ENCODE measurements at regions not wholly inside any gene's neighbourhood (a gene's known extent, or its start where the extent isn't known, plus 50 kb on each side); places are given as distances from the start of the nearest gene placed in this dataset.

DNA sequence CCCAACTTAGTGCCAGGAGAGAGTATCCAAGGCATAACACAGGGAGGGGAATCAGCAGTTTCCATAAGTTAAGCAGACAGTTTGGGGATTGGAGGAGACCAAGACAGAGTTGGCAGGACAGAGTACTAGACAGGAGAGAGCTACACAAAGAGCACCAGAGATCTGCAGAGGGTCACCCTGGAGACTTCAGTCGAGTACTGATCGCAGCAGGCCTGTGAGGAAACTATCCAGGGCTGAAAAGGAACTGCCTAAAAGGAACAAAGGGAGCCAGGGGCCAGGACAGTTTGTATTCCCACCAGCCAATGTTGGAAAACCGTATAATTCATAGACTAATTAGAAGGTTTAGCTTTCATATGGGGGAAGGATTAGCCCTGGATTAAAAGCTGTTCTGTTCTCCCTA is 80.6 kb upstream of the ENPP6 start:
- no peak overlapping the region for H3K4me3 Mint-ChIP-seq (ENCODE audit: unreplicated experiment)
- no peak overlapping the region for H3K27ac Mint-ChIP-seq (ENCODE audit: low read depth, unreplicated experiment)
- intact Hi-C loops (cut with micrococcal nuclease) = no loop called here
- no peaks in the 10 kb centered on the region for H3K27me3 Mint-ChIP-seq (ENCODE audit: insufficient read depth, unreplicated experiment)
- peaks cover 7% of the 10 kb centered on the region for H3K9me3 Mint-ChIP-seq (ENCODE audit: unreplicated experiment)
- POLR2A ChIA-PET = interaction anchor here (0.6 kb wide), 1 partner anchor 33 kb away, joined by 3 read pairs; no protein-coding TSS in a partner anchor
- DNase-seq (ENCODE audit: unreplicated experiment) = no peak
- CTCF ChIA-PET = interaction anchor here (0.6 to 0.7 kb wide), 2 partner anchors 35 to 58 kb away, joined by 3 to 4 read pairs; no protein-coding TSS in a partner anchor
- BruUV-seq (replicated peaks) = no TSS peak
- no peaks in the 10 kb centered on the region for H3K4me1 Mint-ChIP-seq (ENCODE audit: insufficient read depth, unreplicated experiment)
- no peaks in the 10 kb centered on the region for H3K36me3 Mint-ChIP-seq (ENCODE audit: insufficient read depth, unreplicated experiment)
- TF ChIP-seq, protein P1, sequence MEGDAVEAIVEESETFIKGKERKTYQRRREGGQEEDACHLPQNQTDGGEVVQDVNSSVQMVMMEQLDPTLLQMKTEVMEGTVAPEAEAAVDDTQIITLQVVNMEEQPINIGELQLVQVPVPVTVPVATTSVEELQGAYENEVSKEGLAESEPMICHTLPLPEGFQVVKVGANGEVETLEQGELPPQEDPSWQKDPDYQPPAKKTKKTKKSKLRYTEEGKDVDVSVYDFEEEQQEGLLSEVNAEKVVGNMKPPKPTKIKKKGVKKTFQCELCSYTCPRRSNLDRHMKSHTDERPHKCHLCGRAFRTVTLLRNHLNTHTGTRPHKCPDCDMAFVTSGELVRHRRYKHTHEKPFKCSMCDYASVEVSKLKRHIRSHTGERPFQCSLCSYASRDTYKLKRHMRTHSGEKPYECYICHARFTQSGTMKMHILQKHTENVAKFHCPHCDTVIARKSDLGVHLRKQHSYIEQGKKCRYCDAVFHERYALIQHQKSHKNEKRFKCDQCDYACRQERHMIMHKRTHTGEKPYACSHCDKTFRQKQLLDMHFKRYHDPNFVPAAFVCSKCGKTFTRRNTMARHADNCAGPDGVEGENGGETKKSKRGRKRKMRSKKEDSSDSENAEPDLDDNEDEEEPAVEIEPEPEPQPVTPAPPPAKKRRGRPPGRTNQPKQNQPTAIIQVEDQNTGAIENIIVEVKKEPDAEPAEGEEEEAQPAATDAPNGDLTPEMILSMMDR (IDR thresholded peaks at IDR 0.05; ENCODE audit: unreplicated experiment) = no peak

DNA sequence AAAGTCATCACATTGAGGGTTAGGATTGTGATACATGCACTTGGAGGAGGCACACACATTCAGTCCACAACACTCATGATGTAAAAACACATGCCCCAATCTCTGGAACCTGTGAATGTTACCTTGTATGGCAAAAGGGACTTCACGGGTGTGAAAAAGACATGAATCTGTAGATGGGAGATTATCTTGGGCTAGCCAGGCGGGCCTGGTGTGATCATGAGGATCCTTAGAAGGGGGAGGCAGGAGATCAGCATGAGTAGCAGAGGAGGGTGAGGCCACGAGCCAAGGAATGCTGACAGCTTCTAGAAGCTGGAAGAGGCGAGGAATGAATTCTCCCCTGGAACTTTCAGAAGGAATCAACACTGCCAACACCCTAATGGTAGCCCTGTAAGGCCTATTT is 77.5 kb upstream of the ENPP6 start:
- H3K27me3 Mint-ChIP-seq (ENCODE audit: insufficient read depth, unreplicated experiment) = no peaks in the 10 kb centered on the region
- no peak for DNase-seq (ENCODE audit: unreplicated experiment)
- no peaks in the 10 kb centered on the region for H3K36me3 Mint-ChIP-seq (ENCODE audit: insufficient read depth, unreplicated experiment)
- BruUV-seq (replicated peaks) = no TSS peak
- ChIA-PET POLR2A (no interaction called here), CTCF (no interaction called here)
- no peak overlapping the region for H3K4me3 Mint-ChIP-seq (ENCODE audit: unreplicated experiment)
- intact Hi-C loops (cut with micrococcal nuclease) = no loop called here
- H3K4me1 Mint-ChIP-seq (ENCODE audit: insufficient read depth, unreplicated experiment) = no peaks in the 10 kb centered on the region
- no peak overlapping the region for H3K27ac Mint-ChIP-seq (ENCODE audit: low read depth, unreplicated experiment)
- H3K9me3 Mint-ChIP-seq (ENCODE audit: unreplicated experiment) = no peaks in the 10 kb centered on the region
- TF ChIP-seq, protein P1 (IDR thresholded peaks at IDR 0.05; ENCODE audit: unreplicated experiment) = no peak

- DNase-seq (ENCODE audit: unreplicated experiment) = no peak
- ChIA-PET POLR2A (no interaction called here), CTCF (interaction anchor here (0.5 to 0.6 kb wide), 3 partner anchors 40 to 797 kb away, joined by 3 read pairs; no protein-coding TSS in a partner anchor)
- TF ChIP-seq, protein P1 (IDR thresholded peaks at IDR 0.05; ENCODE audit: unreplicated experiment) = no peak
- no peaks in the 10 kb centered on the region for H3K9me3 Mint-ChIP-seq (ENCODE audit: unreplicated experiment)
- no TSS peak for BruUV-seq (replicated peaks)
- no peak overlapping the region for H3K4me3 Mint-ChIP-seq (ENCODE audit: unreplicated experiment)
- no peak overlapping the region for H3K27ac Mint-ChIP-seq (ENCODE audit: low read depth, unreplicated experiment)
- no peaks in the 10 kb centered on the region for H3K4me1 Mint-ChIP-seq (ENCODE audit: insufficient read depth, unreplicated experiment)
- intact Hi-C loops (cut with micrococcal nuclease) = no loop called here
- H3K27me3 Mint-ChIP-seq (ENCODE audit: insufficient read depth, unreplicated experiment) = no peaks in the 10 kb centered on the region
- no peaks in the 10 kb centered on the region for H3K36me3 Mint-ChIP-seq (ENCODE audit: insufficient read depth, unreplicated experiment)
Measured at GRCh38 chr4:184294606-184295133, 77.0 kb upstream of the ENPP6 start.

- no peak for DNase-seq (ENCODE audit: unreplicated experiment)
- Mint-ChIP-seq H3K27me3 (ENCODE audit: insufficient read depth, unreplicated experiment) (no peaks in the 10 kb centered on the region), H3K9me3 (ENCODE audit: unreplicated experiment) (no peaks in the 10 kb centered on the region), H3K36me3 (ENCODE audit: insufficient read depth, unreplicated experiment) (no peaks in the 10 kb centered on the region), H3K4me1 (ENCODE audit: insufficient read depth, unreplicated experiment) (no peaks in the 10 kb centered on the region), H3K4me3 (ENCODE audit: unreplicated experiment) (no peak overlapping the region), H3K27ac (ENCODE audit: low read depth, unreplicated experiment) (no peak overlapping the region)
- TF ChIP-seq, protein P1 (IDR thresholded peaks at IDR 0.05; ENCODE audit: unreplicated experiment) = no peak
- BruUV-seq (replicated peaks) = no TSS peak
- ChIA-PET POLR2A (interaction anchor here (0.5 kb wide), 1 partner anchor 107 kb away, joined by 3 read pairs; no protein-coding TSS in a partner anchor), CTCF (no interaction called here)
- intact Hi-C loops (cut with micrococcal nuclease) = no loop called here
Measured at GRCh38 chr4:184293552-184293951, 75.9 kb upstream of the ENPP6 start.

Measured in MCF 10A (cell line).